Psoas muscle (tissue), 7 donors: ENCODE measurements at regions not wholly inside any gene's neighbourhood (a gene's known extent, or its start where the extent isn't known, plus 50 kb on each side); places are given as distances from the start of the nearest gene placed in this dataset.
"Not testable (repeated sequence)": the region's sequence is repeated elsewhere in the genome, so short reads cannot be mapped to it uniquely, and the experiment has no call there.

Source experiments
- ATAC-seq, 4 donors: fragments of 200-7000 bp; cut with Tn5 transposase; one replicate each; pipeline ENCODE4 v1.9.1; 2020; ENCODE audit warnings: moderate library complexity in 3 of 4, mild to moderate bottlenecking in 2 of 4
- DNase-seq, 2 donors: peaks; one replicate each; pipeline ENCODE4 v3.0.0-alpha.2; 2020
- H3K27ac ChIP-seq: fragments of 200-600 bp; one replicate; pipeline ENCODE4 v1.8.0; 2022
- H3K27me3 ChIP-seq, 3 donors: fragments of 200-600 bp in 1 of 3; one replicate each; pipeline versions ENCODE4 v1.6.1 to v1.8.0; 2013 to 2022; ENCODE audit warnings: low read length in 2 of 3, mild to moderate bottlenecking in 2 of 3, moderate library complexity in 1 of 3; ENCODE audit not compliant: insufficient read depth in 3 of 3
- H3K36me3 ChIP-seq, 2 donors: fragments of 200-600 bp in 1 of 2; one replicate each; pipeline versions ENCODE4 v1.6.1 to v1.8.0; 2013 to 2022; ENCODE audit warnings: low read depth in 1 of 2, mild to moderate bottlenecking in 1 of 2, moderate library complexity in 1 of 2; ENCODE audit not compliant: insufficient read depth in 1 of 2
- H3K4me1 ChIP-seq: fragments of 200-600 bp; one replicate; pipeline ENCODE4 v1.8.0; 2022
- H3K4me3 ChIP-seq: fragments of 200-600 bp; one replicate; pipeline ENCODE4 v1.8.0; 2022; ENCODE audit warnings: mild to moderate bottlenecking
- H3K9me3 ChIP-seq: fragments of 200-600 bp; one replicate; pipeline ENCODE4 v1.8.0; 2022
- WGBS, 3 donors: extraction: QIAGEN DNeasy Blood & Tissue Kit; methylation state at CpG; one replicate each; pipeline versions ENCODE4 v1.1.6 to v1.1.7; 2013; 5-methylcytosine and 5-hydroxymethylcytosine counted together
- intact Hi-C, 2 donors: fragments of 100-400 bp; cut with DNase I; formaldehyde crosslinking; loops; one replicate each; pipeline versions ENCODE4 v1.11.0 to v1.14.2; 2022
- TF ChIP-seq, protein P1 (sequence below): fragments of 200-600 bp; IDR thresholded peaks from one replicate; pipeline ENCODE4 v1.8.0; 2022; ENCODE audit warnings: antibody characterized with exemption
- donor health status: healthy with polysubstance abuse.
- donor health status: DM: no; HTN: no; CAD: no; lungs with moderate emphysema.
- donor health status: Bipolar disorder and iron deficiency.
- donor health status: healthy.
- donor health status: DM: yes; HTN: yes; CAD: no.
- donor health status: DM: no; HTN: no; CAD: no.
- donor health status: DM: yes; HTN: yes; CAD: no.

DNA sequence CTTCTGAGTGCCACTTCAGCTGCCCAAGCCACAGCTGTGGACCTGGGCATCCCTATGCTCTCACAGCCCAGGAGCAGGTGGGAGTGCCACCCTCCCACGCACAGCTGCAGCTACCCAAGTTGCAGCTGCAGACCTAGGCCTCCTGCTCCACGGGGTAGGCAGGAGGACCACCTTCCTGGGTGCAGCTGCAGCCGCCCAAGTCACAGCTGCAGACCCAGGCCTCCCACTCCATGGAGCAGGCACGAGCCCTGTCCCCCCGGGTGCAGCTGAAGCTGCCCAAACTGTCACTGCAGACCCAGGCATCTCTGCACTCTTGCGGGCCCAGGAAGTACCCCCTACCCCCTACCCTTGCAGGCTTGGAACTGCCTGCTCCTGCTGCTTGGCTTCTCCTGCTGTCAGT lies 260.2 kb downstream of the XPNPEP1 start:
- intact Hi-C loops: no loop called here
- DNase-seq (no peak), ATAC-seq (no peak)
- Histone ChIP-seq H3K4me3 (no peak overlapping the region), H3K9me3 (no peaks in the 10 kb centered on the region), H3K4me1 (no peaks in the 10 kb centered on the region), H3K27me3 (no peaks in the 10 kb centered on the region), H3K27ac (no peak overlapping the region), H3K36me3 (no peaks in the 10 kb centered on the region)
- 59 to 63% (median 62%) methylated on average over 6 of the region's 6 CpGs for WGBS, 3 donors
- TF ChIP-seq, protein P1, sequence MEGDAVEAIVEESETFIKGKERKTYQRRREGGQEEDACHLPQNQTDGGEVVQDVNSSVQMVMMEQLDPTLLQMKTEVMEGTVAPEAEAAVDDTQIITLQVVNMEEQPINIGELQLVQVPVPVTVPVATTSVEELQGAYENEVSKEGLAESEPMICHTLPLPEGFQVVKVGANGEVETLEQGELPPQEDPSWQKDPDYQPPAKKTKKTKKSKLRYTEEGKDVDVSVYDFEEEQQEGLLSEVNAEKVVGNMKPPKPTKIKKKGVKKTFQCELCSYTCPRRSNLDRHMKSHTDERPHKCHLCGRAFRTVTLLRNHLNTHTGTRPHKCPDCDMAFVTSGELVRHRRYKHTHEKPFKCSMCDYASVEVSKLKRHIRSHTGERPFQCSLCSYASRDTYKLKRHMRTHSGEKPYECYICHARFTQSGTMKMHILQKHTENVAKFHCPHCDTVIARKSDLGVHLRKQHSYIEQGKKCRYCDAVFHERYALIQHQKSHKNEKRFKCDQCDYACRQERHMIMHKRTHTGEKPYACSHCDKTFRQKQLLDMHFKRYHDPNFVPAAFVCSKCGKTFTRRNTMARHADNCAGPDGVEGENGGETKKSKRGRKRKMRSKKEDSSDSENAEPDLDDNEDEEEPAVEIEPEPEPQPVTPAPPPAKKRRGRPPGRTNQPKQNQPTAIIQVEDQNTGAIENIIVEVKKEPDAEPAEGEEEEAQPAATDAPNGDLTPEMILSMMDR: no peak

DNA sequence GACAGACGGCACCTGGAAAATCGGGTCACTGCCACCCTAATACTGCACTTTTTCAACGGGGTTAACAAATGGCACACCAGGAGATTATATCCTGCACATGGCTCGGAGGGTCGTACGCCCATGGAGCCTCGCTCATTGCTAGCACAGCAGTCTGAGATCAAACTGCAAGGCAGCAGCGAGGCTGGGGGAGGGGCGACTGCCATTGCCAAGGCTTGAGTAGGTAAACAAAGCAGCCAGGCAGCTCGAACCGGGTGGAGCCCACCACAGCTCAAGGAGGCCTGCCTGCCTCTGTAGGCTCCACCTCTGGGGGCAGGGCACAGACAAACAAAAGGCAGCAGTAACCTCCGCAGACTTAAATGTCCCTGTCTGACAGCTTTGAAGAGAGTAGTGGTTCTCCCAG lies 270.7 kb downstream of the XPNPEP1 start:
- H3K4me3 ChIP-seq, intact Hi-C loops, H3K9me3 ChIP-seq, H3K27ac ChIP-seq, DNase-seq, H3K4me1 ChIP-seq, H3K36me3 ChIP-seq, ATAC-seq, H3K27me3 ChIP-seq: not testable (repeated sequence)
- WGBS, 3 donors: 81 to 82% (median 82%) methylated on average over 10 to 12 of the region's 12 CpGs

DNA sequence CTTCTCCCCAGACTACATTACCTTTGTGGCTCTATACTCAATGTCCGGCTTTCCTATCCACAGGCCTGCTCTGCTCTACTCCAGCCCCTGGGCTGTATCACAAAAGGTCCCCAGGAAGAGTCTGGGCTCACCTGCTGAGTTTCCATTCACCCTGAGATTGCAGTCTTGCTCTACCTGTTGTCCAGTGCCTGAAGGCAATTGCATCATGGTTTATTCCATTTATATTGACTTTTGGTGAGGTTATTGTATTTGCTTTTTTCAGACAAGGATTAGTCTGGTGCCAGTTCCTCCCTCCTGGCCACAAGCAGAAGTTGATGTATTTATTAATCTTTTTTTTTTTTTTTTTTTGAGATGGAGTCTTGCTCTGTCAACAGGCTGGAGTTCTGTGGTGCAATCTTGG lies 273.1 kb downstream of the XPNPEP1 start:
- Histone ChIP-seq H3K9me3 (no peaks in the 10 kb centered on the region), H3K4me3 (no peak overlapping the region), H3K27ac (no peak overlapping the region), H3K36me3 (no peaks in the 10 kb centered on the region), H3K4me1 (no peaks in the 10 kb centered on the region), H3K27me3 (no peaks in the 10 kb centered on the region)
- ATAC-seq (no peak), DNase-seq (no peak)
- TF ChIP-seq, protein P1: no peak
- intact Hi-C loops: no loop called here
- WGBS, 3 donors: 80 to 87% (median 85%) methylated on average over 1 of the region's 1 CpG

DNA sequence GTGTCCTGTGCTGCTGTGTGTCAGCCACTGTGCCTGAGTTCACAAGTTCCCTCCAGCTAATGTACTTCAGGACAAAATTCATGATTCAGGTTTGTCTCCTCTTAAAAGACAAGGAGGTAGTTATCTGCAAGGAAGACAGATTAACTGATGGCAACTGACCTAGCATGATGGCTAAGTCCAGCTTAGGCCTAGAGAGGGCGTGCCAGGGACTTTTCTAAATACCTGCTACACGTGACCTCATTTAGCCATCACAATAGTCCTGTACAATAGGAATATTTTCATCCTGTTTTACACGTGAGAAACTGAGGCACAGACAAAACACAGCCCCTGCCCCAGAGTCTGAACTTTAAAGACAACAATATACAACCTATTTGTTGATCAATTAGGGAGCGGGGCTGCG lies 275.7 kb downstream of the XPNPEP1 start:
- no peaks in the 10 kb centered on the region for H3K36me3 ChIP-seq
- 60 to 63% (median 63%) methylated on average over 5 of the region's 5 CpGs for WGBS, 3 donors
- no peaks in the 10 kb centered on the region for H3K4me1 ChIP-seq
- no peak for ATAC-seq
- TF ChIP-seq, protein P1: no peak
- no peaks in the 10 kb centered on the region for H3K27me3 ChIP-seq
- no peak overlapping the region for H3K27ac ChIP-seq
- H3K9me3 ChIP-seq: no peaks in the 10 kb centered on the region
- DNase-seq: no peak
- intact Hi-C loops: no loop called here
- H3K4me3 ChIP-seq: no peak overlapping the region

DNA sequence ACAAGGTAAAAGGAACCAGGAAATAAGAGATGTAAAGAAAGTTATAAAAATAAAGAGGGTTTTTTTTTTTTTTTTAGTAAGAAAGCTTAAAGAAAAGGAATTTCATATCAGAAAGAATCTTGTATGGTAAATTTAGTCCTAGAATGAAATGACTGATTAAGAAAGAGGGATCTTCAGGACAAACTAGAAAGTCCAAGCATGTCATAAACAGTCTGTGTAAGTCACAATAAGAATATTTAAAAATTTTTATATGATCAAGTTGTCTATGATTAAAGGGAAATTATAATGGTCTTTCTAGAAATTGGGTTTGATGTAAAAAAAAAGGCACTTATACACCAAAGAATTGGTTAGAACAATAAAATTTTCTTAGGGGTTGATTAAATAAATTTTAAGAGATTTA lies 289.5 kb downstream of the XPNPEP1 start:
- TF ChIP-seq, protein P1: no peak
- intact Hi-C loops: no loop called here
- H3K27me3 ChIP-seq: no peaks in the 10 kb centered on the region
- no peaks in the 10 kb centered on the region for H3K36me3 ChIP-seq
- no peak overlapping the region for H3K27ac ChIP-seq
- no peaks in the 10 kb centered on the region for H3K4me1 ChIP-seq
- no peak overlapping the region for H3K4me3 ChIP-seq
- DNase-seq (no peak), ATAC-seq (no peak)
- H3K9me3 ChIP-seq: peaks cover 3% of the 10 kb centered on the region

DNA sequence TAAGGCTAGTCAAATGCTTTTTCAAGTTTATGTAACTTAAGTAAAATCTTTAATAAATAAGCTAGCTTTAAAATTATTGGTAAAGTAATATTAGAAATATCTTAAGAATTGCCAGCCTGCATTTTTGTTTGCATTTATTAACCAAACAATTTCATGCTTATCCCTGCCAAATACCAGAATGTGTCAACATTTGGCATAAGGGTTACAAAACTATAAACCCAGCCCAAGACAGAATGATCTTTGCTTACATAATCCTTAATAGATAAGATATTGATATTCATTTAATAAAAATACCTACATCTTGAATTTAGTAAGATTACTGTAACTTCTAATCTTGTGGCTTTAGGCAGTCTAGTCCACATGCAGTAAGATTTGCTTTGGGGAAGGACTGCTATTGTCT lies 290.3 kb downstream of the XPNPEP1 start:
- H3K9me3 ChIP-seq, H3K27ac ChIP-seq, ATAC-seq, H3K36me3 ChIP-seq, intact Hi-C loops, H3K27me3 ChIP-seq, H3K4me3 ChIP-seq, DNase-seq, H3K4me1 ChIP-seq: not testable (repeated sequence)
